ENCODE measurements at regions not wholly inside any gene's neighbourhood (a gene's known extent, or its start where the extent isn't known, plus 50 kb on each side); places are given as distances from the start of the nearest gene placed in this dataset.

DNA sequence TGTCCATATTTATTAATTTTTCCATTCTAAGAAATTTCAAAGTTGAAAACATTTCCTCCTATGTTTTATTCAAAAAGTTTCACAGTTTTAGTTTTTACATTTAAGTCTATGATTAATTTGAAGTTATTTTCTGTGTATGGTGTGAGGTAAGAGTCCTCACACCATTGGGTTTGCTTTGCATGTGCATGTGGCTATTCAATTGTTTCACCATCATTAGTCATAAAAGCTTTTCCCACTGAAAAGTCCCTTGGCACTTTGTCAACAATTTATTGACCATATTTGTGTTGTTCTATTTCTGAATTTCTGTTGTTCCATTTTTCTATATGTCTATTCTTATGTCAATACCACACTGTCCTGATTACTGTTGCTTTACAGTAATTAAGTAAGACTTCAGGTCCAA lies 186.5 kb downstream of the KIF18A start:
- TF ChIP-seq EZH2 (IDR thresholded peaks at IDR 0.05; ENCODE audit: insufficient read depth, poor library complexity, severe bottlenecking) (no peak), EZH2phosphoT487 (IDR thresholded peaks at IDR 0.05; ENCODE audit: insufficient read depth, low read depth) (no peak)

Measured in GM23248 (cell line).